ENCODE measurements at regions not wholly inside any gene's neighbourhood (a gene's known extent, or its start where the extent isn't known, plus 50 kb on each side); places are given as distances from the start of the nearest gene placed in this dataset.
A peak's percentile ranks its signal among the peaks of the same experiment; 100 is the strongest.

GRCh38 chr21:27369234-27369633 is 402.3 kb upstream of the ADAMTS5 start:
- TF ChIP-seq CTCF (conservative IDR thresholded peaks at IDR 0.05; ENCODE audit: low read depth, low read length): no peak
- DNase-seq (ENCODE audit: low read depth): no peak
- no peak overlapping the region for H3K4me3 ChIP-seq (ENCODE audit: low read depth, low read length)

GRCh38 chr21:27366646-27367235 is 399.9 kb upstream of the ADAMTS5 start:
- no peak for TF ChIP-seq CTCF (conservative IDR thresholded peaks at IDR 0.05; ENCODE audit: low read depth, low read length)
- no peak overlapping the region for H3K4me3 ChIP-seq (ENCODE audit: low read depth, low read length)
- DNase-seq (ENCODE audit: low read depth): no peak

- H3K4me3 ChIP-seq (ENCODE audit: low read depth, low read length): no peak overlapping the region
- DNase-seq (ENCODE audit: low read depth): no peak
- no peak for TF ChIP-seq CTCF (conservative IDR thresholded peaks at IDR 0.05; ENCODE audit: low read depth, low read length)
Measured at GRCh38 chr21:27366036-27366435, 399.1 kb upstream of the ADAMTS5 start.

GRCh38 chr21:27365394-27365793 is 398.5 kb upstream of the ADAMTS5 start:
- no peak overlapping the region for H3K4me3 ChIP-seq (ENCODE audit: low read depth, low read length)
- DNase-seq (ENCODE audit: low read depth): peak; percentile 33
- TF ChIP-seq CTCF (conservative IDR thresholded peaks at IDR 0.05; ENCODE audit: low read depth, low read length): no peak

- no peak for TF ChIP-seq CTCF (conservative IDR thresholded peaks at IDR 0.05; ENCODE audit: low read depth, low read length)
- no peak for DNase-seq (ENCODE audit: low read depth)
- H3K4me3 ChIP-seq (ENCODE audit: low read depth, low read length): no peak overlapping the region
Measured at GRCh38 chr21:27363719-27364477, 397.0 kb upstream of the ADAMTS5 start.

- peak; percentile 55 for TF ChIP-seq CTCF (conservative IDR thresholded peaks at IDR 0.05; ENCODE audit: low read depth, low read length)
- DNase-seq (ENCODE audit: low read depth): peak; percentile 46
Measured at GRCh38 chr21:27362249-27362648, 395.4 kb upstream of the ADAMTS5 start.

GRCh38 chr21:27359141-27359540 is 392.3 kb upstream of the ADAMTS5 start:
- no peak overlapping the region for H3K4me3 ChIP-seq (ENCODE audit: low read depth, low read length)
- TF ChIP-seq CTCF (conservative IDR thresholded peaks at IDR 0.05; ENCODE audit: low read depth, low read length): no peak
- peak; percentile 17 for DNase-seq (ENCODE audit: low read depth)

More at GRCh38 chr21:27362249-27362648, 395.4 kb upstream of the ADAMTS5 start:
- no peak overlapping the region for H3K4me3 ChIP-seq (ENCODE audit: low read depth, low read length)

Measured in choroid plexus epithelial cell (primary cell).